Spleen (tissue), 11 donors: ENCODE measurements at regions not wholly inside any gene's neighbourhood (a gene's known extent, or its start where the extent isn't known, plus 50 kb on each side); places are given as distances from the start of the nearest gene placed in this dataset.

ENCODE experiments used
- DNase-seq: peaks from one replicate; pipeline ENCODE4 v3.0.0-alpha.2; 2020
- H3K27ac ChIP-seq, 8 donors: fragments of 200-600 bp; sonication (generic) in 7 of 8; 1 replicate in 4 of 8; 2 replicates in 4 of 8; pipeline versions ENCODE4 v1.5.0 to v1.8.0; 2016 to 2021; ENCODE audit warnings: inconsistent platforms in 4 of 8, mild to moderate bottlenecking in 4 of 8, moderate library complexity in 1 of 8
- H3K27me3 ChIP-seq, 7 donors: fragments of 200-600 bp; sonication (generic) in 6 of 7; replicated peaks in 1 of 7; 1 replicate in 4 of 7; 2 replicates in 3 of 7; pipeline versions ENCODE4 v1.5.0 to v1.8.0; 2016 to 2021; ENCODE audit warnings: inconsistent platforms in 3 of 7, mild to moderate bottlenecking in 1 of 7
- H3K36me3 ChIP-seq, 6 donors: fragments of 200-600 bp; sonication (generic) in 5 of 6; 1 replicate in 4 of 6; 2 replicates in 2 of 6; pipeline versions ENCODE4 v1.5.0 to v1.8.0; 2016 to 2021; ENCODE audit warnings: inconsistent platforms in 2 of 6
- H3K4me1 ChIP-seq, 6 donors: fragments of 200-600 bp; sonication (generic) in 5 of 6; 1 replicate in 3 of 6; 2 replicates in 3 of 6; pipeline versions ENCODE4 v1.5.0 to v1.8.0; 2016 to 2021; ENCODE audit warnings: inconsistent platforms in 3 of 6
- H3K4me3 ChIP-seq, 8 donors: fragments of 200-600 bp; sonication (generic) in 7 of 8; 1 replicate in 4 of 8; 2 replicates in 4 of 8; pipeline versions ENCODE4 v1.5.0 to v1.8.0; 2016 to 2021; ENCODE audit warnings: inconsistent platforms in 4 of 8, mild to moderate bottlenecking in 4 of 8, moderate library complexity in 2 of 8
- H3K9me3 ChIP-seq, 8 donors: fragments of 200-600 bp; sonication (generic) in 7 of 8; 1 replicate in 4 of 8; 2 replicates in 4 of 8; pipeline versions ENCODE4 v1.5.0 to v1.8.0; 2016 to 2021; ENCODE audit warnings: inconsistent platforms in 4 of 8
- POLR2A ChIP-seq, 3 donors: fragments of 450-650 bp; IDR thresholded peaks; one replicate each; pipeline ENCODE4 v1.5.1; 2017; ENCODE audit warnings: antibody characterized with exemption in 3 of 3, mild to moderate bottlenecking in 1 of 3
- POLR2AphosphoS5 ChIP-seq, 3 donors: sonication (generic); formaldehyde crosslinking; IDR thresholded peaks; one replicate each; pipeline ENCODE4 v1.5.1; 2017; ENCODE audit warnings: antibody characterized with exemption in 3 of 3
- WGBS, 5 donors: extraction: QIAGEN DNeasy Blood & Tissue Kit in 3 of 5; methylation state at CpG; one replicate each; pipeline versions ENCODE4 v1.1.5 to v1.1.7; 2013 to 2018; 5-methylcytosine and 5-hydroxymethylcytosine counted together
- intact Hi-C: fragments of 100-400 bp; cut with DNase I; formaldehyde crosslinking; loops from one replicate; pipeline ENCODE4 v1.15.0; 2023; ENCODE audit warnings: low total_unique reads
- TF ChIP-seq, protein P1 (sequence below), 11 experiments: fragments of 200-600 bp in 7 of 11; fragments of 450-650 bp in 4 of 11; sonication (generic) in 4 of 11; IDR thresholded peaks in 8 of 11; conservative IDR thresholded peaks in 3 of 11; 1 replicate in 7 of 11; 2 replicates in 4 of 11; pipeline versions ENCODE4 v1.4.0 to v1.8.0; 2016 to 2021; ENCODE audit warnings: antibody characterized with exemption in 11 of 11, inconsistent platforms in 4 of 11, mild to moderate bottlenecking in 1 of 11
- donor health status: healthy with polysubstance abuse.
- donor health status: DM: no; HTN: no; CAD: no; lungs with moderate emphysema.
- donor health status: DM: no; HTN: no; CAD: no.
- donor health status: Bipolar disorder and iron deficiency.
- donor health status: healthy.
- donor health status: DM: no; HTN: no; CAD: no.
- donor health status: DM: yes; HTN: yes; CAD: no.

DNA sequence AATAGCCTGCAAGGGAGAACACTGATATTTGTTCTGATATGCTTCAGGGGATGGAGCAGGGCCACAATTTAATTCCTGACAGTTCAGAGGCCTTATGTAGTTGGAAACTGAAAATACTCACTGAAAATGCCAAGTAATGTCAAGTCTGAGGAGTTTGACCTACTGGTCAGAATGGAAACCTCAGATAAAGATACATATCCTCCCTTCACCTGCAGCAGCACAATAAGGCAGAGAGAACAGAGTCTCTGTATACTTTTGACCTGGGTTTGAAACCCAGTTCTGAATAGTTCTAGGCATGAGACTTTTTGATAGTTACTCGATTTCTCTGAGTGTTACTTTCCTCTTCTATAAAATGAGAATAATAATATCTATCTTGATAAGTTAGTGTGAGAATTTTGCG, 65.8 kb upstream of the TRPC5 start:
- H3K4me1 ChIP-seq: no peaks in the 10 kb centered on the region
- DNase-seq: no peak
- no peak overlapping the region for H3K27ac ChIP-seq
- no peak overlapping the region for H3K4me3 ChIP-seq
- no peaks in the 10 kb centered on the region for H3K27me3 ChIP-seq
- TF ChIP-seq POLR2A (IDR thresholded peaks at IDR 0.05): no peak
- TF ChIP-seq POLR2AphosphoS5 (IDR thresholded peaks at IDR 0.05): no peak
- TF ChIP-seq, protein P1, sequence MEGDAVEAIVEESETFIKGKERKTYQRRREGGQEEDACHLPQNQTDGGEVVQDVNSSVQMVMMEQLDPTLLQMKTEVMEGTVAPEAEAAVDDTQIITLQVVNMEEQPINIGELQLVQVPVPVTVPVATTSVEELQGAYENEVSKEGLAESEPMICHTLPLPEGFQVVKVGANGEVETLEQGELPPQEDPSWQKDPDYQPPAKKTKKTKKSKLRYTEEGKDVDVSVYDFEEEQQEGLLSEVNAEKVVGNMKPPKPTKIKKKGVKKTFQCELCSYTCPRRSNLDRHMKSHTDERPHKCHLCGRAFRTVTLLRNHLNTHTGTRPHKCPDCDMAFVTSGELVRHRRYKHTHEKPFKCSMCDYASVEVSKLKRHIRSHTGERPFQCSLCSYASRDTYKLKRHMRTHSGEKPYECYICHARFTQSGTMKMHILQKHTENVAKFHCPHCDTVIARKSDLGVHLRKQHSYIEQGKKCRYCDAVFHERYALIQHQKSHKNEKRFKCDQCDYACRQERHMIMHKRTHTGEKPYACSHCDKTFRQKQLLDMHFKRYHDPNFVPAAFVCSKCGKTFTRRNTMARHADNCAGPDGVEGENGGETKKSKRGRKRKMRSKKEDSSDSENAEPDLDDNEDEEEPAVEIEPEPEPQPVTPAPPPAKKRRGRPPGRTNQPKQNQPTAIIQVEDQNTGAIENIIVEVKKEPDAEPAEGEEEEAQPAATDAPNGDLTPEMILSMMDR (IDR thresholded peaks at IDR 0.05 in 8 of 11, conservative IDR thresholded peaks at IDR 0.05 in 3 of 11): no peak
- 66 to 93% (median 71%) methylated on average over 2 of the region's 2 CpGs for WGBS, 5 donors
- no peaks in the 10 kb centered on the region for H3K36me3 ChIP-seq
- intact Hi-C loops: no loop called here
- H3K9me3 ChIP-seq: peaks cover 0 to 8% (median 0%) of the 10 kb centered on the region in 8 donors

- Histone ChIP-seq H3K27me3 (peaks cover 0 to 4% (median 0%) of the 10 kb centered on the region in 7 donors), H3K9me3 (no peaks in the 10 kb centered on the region), H3K36me3 (no peaks in the 10 kb centered on the region), H3K4me1 (no peaks in the 10 kb centered on the region), H3K4me3 (no peak overlapping the region), H3K27ac (no peak overlapping the region)
- 19 to 46% (median 26%) methylated on average over 2 of the region's 2 CpGs for WGBS, 5 donors
- TF ChIP-seq POLR2A (IDR thresholded peaks at IDR 0.05) (no peak), POLR2AphosphoS5 (IDR thresholded peaks at IDR 0.05) (no peak)
- TF ChIP-seq, protein P1 (IDR thresholded peaks at IDR 0.05 in 8 of 11, conservative IDR thresholded peaks at IDR 0.05 in 3 of 11): peak in 4 of 11 experiments; percentile 8 to 34 (median 20)
- intact Hi-C loops: no loop called here
- no peak for DNase-seq
These were observed 64.6 kb upstream of the TRPC5 start for GRCh38 chrX:112147206-112147605.

DNA sequence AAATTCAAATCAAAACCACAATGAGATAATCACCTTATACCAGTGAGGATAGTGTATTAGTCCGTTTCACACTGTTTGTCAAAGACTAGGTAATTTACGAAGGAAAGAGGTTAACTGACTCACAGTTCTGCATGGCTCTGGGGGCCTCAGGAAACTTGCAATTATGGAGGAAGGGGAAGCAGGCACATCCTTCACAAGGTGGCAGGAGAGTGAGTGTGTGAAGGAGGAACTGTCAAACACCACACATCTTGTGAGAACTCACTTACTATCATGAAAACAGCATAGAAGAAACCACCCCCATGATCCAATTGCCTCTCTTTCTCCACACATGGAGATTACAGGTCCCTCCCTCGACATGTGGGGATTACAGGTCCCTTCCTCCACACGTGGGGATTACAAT, 54.7 kb upstream of the TRPC5 start:
- TF ChIP-seq POLR2A (IDR thresholded peaks at IDR 0.05) (no peak), POLR2AphosphoS5 (IDR thresholded peaks at IDR 0.05) (no peak)
- TF ChIP-seq, protein P1 (IDR thresholded peaks at IDR 0.05 in 8 of 11, conservative IDR thresholded peaks at IDR 0.05 in 3 of 11): no peak
- no peak overlapping the region for H3K4me3 ChIP-seq
- H3K27ac ChIP-seq: no peak overlapping the region
- H3K9me3 ChIP-seq: no peaks in the 10 kb centered on the region
- H3K27me3 ChIP-seq: peaks cover 0 to 4% (median 0%) of the 10 kb centered on the region in 7 donors
- H3K36me3 ChIP-seq: no peaks in the 10 kb centered on the region
- intact Hi-C loops: no loop called here
- 22 to 33% (median 28%) methylated on average over 4 of the region's 4 CpGs for WGBS, 5 donors
- H3K4me1 ChIP-seq: no peaks in the 10 kb centered on the region
- DNase-seq: no peak
